Fibroblast of gingiva (primary cell): ENCODE measurements at regions not wholly inside any gene's neighbourhood (a gene's known extent, or its start where the extent isn't known, plus 50 kb on each side); places are given as distances from the start of the nearest gene placed in this dataset.
A peak's percentile ranks its signal among the peaks of the same experiment; 100 is the strongest.
"Not testable (repeated sequence)": the region's sequence is repeated elsewhere in the genome, so short reads cannot be mapped to it uniquely, and the experiment has no call there.

Experiments used
- DNase-seq: peaks from one replicate; pipeline ENCODE4 v3.0.0-alpha.2; 2011; ENCODE audit warnings: low read depth

DNA sequence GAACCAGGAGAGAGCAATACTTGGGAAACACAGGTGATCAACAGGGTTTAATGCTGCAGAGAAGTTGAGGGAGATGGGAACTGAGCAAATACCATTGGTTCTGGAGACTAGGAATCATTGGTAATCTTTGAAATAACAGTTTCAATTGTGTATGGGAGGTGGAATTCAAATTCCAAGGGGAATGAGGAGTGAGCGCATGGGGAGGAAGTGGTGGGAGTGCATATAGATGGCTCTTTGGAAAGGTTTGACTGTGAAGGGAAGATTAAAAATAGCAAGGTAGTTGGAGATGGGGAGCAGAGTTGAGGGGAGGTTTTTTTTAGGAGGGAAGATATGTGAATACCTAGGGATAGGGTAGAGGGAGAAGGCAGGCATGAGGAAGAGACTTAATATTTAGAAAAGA, 51.1 kb upstream of the ROPN1 start:
- DNase-seq, result no peak

DNA sequence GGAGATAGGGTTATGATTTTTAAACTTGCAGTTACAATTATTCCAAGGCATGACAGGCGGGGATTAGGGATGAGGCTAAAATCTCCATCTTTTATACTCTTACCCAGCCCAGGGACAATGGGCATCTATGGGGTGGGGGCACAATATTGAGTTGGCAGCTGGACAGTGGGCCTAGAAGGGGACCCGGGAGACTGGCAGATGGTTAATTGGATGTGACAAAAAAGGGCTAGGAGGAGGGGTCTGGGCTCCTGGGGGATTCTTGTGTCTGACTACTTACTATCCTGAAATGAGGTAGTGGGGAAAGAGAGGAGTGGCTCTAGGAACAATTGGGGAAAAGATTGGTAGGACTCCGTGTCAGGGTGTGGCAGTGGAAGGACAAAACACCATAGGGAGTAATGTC, 53.0 kb upstream of the ROPN1 start:
- DNase-seq, result no peak

DNA sequence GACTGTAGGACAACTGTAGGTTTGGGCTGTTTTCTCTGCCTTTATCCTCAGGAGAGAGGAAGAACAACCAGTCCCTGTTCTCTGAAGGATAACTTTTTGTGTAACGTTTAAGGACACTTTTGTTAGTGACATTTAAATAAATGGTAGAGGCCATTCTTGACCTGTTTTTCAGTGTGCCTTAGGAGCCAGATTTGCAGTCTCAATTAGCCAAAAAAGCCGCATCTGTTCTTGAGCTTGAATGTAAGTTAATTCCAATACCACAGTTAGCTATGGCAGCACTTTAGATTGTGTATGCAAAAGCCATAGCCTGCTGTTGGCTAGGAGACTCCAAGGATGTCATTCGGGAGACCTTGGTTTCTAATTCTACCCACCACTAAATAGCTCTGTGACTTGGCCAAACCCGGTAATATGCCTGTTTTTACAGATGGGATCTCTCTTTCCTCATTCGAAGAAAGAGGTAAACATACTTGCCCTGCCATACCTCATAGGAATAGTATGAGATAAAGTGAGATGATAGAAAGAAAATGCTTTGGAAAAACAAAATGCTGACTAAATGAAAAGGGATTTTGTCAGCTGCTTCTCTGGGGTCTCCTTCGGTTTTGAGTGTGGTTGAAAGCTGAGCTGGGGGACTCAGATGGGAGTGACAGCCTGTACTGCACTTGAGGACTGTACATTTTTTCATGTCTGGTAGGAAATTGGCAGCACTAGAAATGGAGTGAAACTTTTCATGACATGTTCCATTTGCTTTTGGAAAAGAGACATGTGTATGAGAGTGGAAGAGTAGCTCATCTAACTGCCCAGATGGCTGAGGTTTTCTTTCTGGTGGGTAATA, 57.3 kb upstream of the ROPN1 start:
- DNase-seq, result no peak

DNA sequence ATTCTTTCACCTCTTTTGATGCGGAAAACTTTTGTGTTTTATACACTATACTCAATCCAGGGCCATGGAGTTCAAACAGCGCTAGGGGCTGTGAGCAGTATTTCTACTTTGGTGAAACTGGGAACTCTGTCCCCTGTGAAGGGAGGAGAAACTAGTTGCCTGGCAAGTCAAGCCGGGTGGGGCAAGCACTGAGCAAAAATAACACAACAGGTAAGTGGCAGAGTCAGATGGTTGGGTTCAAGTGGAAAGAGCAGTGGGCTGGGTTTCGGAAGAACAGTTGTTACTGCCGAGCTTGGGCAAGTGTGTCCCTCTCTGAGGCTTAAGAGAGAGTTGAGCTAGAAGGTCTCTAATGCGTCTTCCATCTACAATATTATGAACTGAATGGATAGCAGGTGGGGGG, 59.7 kb upstream of the ROPN1 start:
- DNase-seq, result no peak

DNA sequence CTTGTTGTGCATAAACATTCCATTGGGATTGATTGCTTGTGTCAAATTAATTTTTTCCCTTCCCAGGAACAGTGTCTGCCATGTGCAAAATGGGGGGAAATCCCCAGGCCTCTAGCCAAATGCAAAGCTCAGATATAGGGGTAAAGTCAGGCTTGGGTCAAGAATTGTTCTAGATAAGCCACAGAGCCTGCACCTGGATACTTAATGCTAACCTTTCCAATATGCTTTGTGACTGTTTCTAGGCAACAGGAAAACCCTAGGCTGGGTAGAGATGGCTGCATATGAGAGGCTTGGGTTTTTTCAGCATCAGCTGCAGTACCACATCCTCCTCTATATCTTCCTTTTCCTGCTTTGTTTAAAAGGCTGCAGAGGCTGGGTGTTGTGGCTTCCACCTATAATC, 61.9 kb upstream of the ROPN1 start:
- no peak for DNase-seq

- DNase-seq, result no peak
Measured at GRCh38 chr3:124056846-124057245, 64.9 kb upstream of the ROPN1 start.

- DNase-seq, result no peak
Measured at GRCh38 chr3:124057420-124057819, 65.5 kb upstream of the ROPN1 start.

GRCh38 chr3:124059580-124059979, 67.7 kb upstream of the ROPN1 start:
- DNase-seq, result peak; percentile 6

DNA sequence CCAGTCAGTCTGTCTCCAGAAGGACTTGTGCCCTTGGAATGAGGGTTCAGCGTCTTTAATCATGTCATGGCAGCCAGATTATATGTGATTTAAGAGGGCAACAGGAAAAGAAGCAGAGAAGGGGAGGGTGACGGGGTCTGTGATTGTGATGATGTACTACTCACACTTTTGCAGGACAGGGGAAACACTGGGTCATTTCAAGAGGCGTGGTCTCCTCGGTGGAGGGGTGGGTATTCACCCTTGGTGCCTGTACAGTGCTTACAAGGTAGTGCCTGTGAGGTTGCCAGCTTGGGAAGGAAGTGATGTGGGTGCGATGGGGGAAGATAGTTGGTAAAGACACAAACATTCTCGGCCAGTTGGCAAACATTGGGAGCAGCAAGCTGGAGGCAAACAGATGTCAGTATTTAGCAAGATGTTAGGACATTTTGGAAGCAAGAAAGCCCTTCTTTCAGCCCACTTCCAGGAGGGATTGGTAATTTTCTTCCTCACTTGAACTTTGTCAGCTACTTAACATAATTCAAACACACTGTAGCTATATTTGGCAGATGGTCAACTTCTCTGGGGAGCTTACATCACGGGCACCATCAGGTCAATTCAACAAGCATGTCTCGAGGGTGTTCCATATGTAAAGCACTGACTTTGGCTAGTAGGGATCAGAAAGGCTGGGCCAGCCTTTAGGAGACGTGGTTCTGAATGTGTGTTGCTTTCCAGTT, 71.4 kb upstream of the ROPN1 start:
- DNase-seq, result peak; percentile 11

GRCh38 chr3:124064050-124064449, 72.1 kb upstream of the ROPN1 start:
- no peak for DNase-seq

- not testable (repeated sequence) for DNase-seq
Measured at GRCh38 chr3:124066543-124066942, 74.6 kb upstream of the ROPN1 start.

DNA sequence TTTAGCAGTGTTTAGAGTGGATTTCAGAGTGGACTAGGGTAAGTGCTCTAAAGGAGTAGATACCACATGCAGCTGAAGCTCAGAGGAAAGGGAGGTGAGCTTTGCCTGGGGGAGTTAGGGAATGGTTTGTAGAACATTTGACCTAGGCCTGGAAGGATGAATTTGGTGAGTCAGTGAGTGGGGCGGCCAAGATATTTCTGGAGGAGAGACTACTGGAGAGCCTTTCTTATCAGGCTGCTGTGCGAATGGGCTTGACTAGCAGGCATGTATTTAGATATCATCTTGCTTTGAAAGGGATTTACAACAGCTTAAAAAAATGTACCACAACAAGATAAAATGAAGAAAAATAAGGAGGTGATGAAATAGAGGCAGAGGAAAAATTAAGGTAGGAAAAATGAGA, 77.8 kb upstream of the ROPN1 start:
- not testable (repeated sequence) for DNase-seq

DNA sequence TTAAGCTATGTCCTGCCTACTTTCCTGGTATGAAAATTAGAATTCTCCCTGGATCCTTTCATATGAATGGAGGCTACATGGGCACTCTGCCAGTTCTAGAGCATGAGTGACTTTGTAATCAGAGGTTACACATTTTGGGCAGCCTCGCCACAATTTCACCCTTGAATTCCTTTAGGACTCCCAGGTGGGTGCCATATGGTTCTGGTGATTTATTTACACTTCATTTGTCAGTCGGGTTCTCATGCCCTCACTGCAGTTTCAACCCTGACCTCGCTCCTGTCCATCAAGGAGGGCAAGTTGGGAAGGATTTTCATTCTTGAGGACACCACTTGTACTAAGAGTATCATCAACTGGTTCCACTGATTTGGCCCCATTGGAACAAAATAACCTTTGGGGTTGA, 83.2 kb upstream of the ROPN1 start:
- DNase-seq, result not testable (repeated sequence)

DNA sequence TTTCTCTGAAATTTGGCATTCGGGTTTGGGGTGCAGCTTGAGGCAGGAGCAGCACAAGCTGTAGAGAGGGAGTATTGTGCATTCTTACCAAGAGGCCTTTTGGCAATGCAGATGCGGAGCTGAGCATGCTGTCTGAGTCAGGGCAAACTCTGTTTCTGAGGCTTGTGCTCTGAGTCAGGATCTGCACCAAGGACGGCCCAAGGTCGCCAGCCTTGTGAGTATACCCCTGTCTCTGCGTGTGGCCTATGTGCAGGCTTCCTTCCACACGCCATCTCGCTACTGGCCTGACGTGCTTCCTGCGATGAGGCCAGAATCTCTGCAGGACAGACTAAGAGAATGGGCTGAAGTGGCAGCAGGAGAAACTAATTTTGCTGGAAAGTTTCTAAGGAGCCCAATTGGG, 83.8 kb upstream of the ROPN1 start:
- no peak for DNase-seq

- DNase-seq, result no peak
Measured at GRCh38 chr3:124076235-124076634, 84.3 kb upstream of the ROPN1 start.

GRCh38 chr3:124078953-124079911, 87.3 kb upstream of the ROPN1 start:
- DNase-seq, result no peak

- no peak for DNase-seq
Measured at GRCh38 chr3:124079912-124080276, 88.0 kb upstream of the ROPN1 start.

DNA sequence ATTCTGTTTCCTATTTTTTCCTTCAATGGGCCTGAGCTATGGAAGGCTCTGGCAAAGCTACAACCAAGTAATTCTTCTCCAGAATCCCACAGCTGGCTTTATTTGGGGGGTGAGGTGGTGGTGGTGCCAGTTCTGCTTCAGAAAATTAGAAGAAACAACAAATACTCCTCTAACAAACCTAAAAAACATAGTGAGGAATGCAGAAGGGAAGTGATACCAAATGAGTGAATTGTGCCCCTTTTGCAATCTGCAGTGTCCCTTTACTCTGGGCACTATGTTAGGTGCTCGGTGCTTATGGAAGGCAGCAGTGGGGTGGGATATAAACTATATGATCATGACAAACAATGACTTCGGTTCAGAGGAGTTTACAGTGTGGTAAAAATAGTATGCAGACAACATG, 90.4 kb upstream of the ROPN1 start:
- DNase-seq, result no peak

GRCh38 chr3:124084022-124084881, 92.3 kb upstream of the ROPN1 start:
- DNase-seq, result peak; percentile 90

GRCh38 chr3:124088801-124089200, 96.9 kb upstream of the ROPN1 start:
- DNase-seq, result no peak

DNA sequence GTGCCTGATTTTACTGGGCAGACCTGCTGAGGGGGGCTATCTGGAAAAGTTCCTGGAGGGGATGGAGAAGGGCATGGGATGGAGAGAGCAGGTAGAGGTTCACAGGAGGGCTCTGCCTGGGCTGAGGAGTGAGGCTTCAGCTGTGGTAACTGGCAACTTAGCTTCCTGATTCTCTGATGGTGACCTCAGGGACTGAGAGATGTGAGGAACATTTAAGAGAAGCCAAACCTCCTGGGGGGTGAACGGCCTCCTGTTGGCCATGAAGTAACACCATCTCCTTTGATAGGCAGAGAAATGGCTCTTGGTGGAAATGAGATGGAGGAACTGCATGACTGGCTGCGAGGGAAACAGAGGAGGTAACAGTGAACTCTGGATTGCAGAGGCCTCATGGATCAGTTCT, 97.3 kb upstream of the ROPN1 start:
- DNase-seq, result no peak

DNA sequence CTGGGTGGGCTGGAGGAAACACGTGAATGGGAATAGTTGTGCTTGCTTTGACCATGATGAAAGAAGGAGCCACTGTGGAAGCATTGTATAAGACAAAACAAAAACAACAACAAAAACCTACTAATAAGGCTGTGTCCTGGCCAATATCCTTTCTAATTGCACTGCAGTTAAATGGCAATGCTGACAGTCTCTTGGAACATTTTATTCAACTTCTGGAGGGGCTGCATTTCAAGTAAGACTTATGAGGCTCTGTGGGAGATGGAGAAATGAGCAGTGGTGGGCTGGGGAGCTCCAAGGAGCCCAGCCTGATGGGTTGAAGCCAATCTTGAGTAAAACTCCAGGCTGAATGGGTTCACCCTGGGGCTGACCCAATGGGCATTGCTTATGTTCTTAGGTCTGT, 99.8 kb upstream of the ROPN1 start:
- no peak for DNase-seq
